H1 (cell line): ENCODE measurements at regions not wholly inside any gene's neighbourhood (a gene's known extent, or its start where the extent isn't known, plus 50 kb on each side); places are given as distances from the start of the nearest gene placed in this dataset.

ENCODE experiments used
- CTCF ChIA-PET: fragments of 300-600 bp; sonication (Branson Sonifier 250); formaldehyde crosslinking; loops from one replicate; lab custom pipeline; 2021; ENCODE audit not compliant: partially characterized antibody; lab: Charles Lee
- POLR2A ChIA-PET: fragments of 300-600 bp; sonication (Branson Sonifier 250); formaldehyde crosslinking; loops from one replicate; lab custom pipeline; 2021; ENCODE audit warnings: inconsistent platforms; ENCODE audit not compliant: partially characterized antibody; lab: Charles Lee
- DNase-seq, 2 experiments: peaks; one replicate each; pipeline versions ENCODE4 v3.0.0 to v3.0.0-alpha.2; 2010 to 2022; ENCODE audit warnings: low spot score in 2 of 2, low read depth in 1 of 2, mixed read lengths in 1 of 2
- FAIRE-seq: peaks from 2 replicates; lab custom pipeline; 2011; peaks lifted over from hg19 to GRCh38; lab: Jason Lieb, UNC
- H2AFZ ChIP-seq: 2 replicates; pipeline ENCODE4 v1.8.1; 2012; ENCODE audit warnings: low read length, inconsistent platforms
- H2AK5ac ChIP-seq: 2 replicates; pipeline ENCODE4 v1.6.1; 2013; ENCODE audit warnings: low read depth, low read length
- H2BK120ac ChIP-seq: replicated peaks from 2 replicates; pipeline ENCODE3; 2013; ENCODE audit warnings: low read depth, low read length, inconsistent platforms
- H2BK12ac ChIP-seq: 2 replicates; pipeline ENCODE4 v1.6.1; 2013; ENCODE audit warnings: low read depth, low read length
- H2BK15ac ChIP-seq: 2 replicates; pipeline ENCODE4 v1.6.1; 2013; ENCODE audit warnings: low read length
- H2BK20ac ChIP-seq: 2 replicates; pipeline ENCODE4 v1.6.1; 2013; ENCODE audit warnings: low read length
- H2BK5ac ChIP-seq: 2 replicates; pipeline ENCODE4 v1.6.1; 2013; ENCODE audit warnings: low read depth, low read length
- H3K14ac ChIP-seq: 2 replicates; pipeline ENCODE4 v1.6.1; 2013; ENCODE audit warnings: inconsistent platforms; ENCODE audit not compliant: insufficient read length
- H3K18ac ChIP-seq: 2 replicates; pipeline ENCODE4 v1.6.1; 2013; ENCODE audit warnings: low read length; ENCODE audit errors: extremely low read depth
- H3K23ac ChIP-seq: 2 replicates; pipeline ENCODE4 v1.6.1; 2013; ENCODE audit warnings: inconsistent platforms; ENCODE audit not compliant: insufficient read length
- H3K23me2 ChIP-seq: 2 replicates; pipeline ENCODE4 v1.6.1; 2013; ENCODE audit warnings: low read depth, low read length
- H3K27ac ChIP-seq: 2 replicates; pipeline ENCODE4 v1.6.1; 2011; ENCODE audit warnings: low read depth, low read length, inconsistent platforms
- H3K27me3 ChIP-seq, 4 experiments: replicated peaks in 1 of 4; 1 replicate in 1 of 4; 2 replicates in 3 of 4; pipeline versions ENCODE4 v1.6.1 to v1.8.1; 2011 to 2013; ENCODE audit warnings: low read length in 3 of 4, mild to moderate bottlenecking in 3 of 4, inconsistent platforms in 2 of 4, mixed read lengths in 2 of 4, moderate library complexity in 1 of 4; ENCODE audit not compliant: control insufficient read depth in 3 of 4, insufficient read depth in 3 of 4; ENCODE audit errors: extremely low read depth in 1 of 4
- H3K36me3 ChIP-seq, 4 experiments: 2 replicates each; pipeline versions ENCODE4 v1.6.1 to v1.8.1; 2011 to 2013; ENCODE audit warnings: mild to moderate bottlenecking in 4 of 4, low read length in 3 of 4, moderate library complexity in 2 of 4, control low read depth in 1 of 4, inconsistent platforms in 1 of 4; ENCODE audit not compliant: insufficient read depth in 4 of 4, control insufficient read depth in 2 of 4
- H3K4ac ChIP-seq: replicated peaks from 2 replicates; pipeline ENCODE3; 2013; ENCODE audit warnings: low read length, low read depth, mixed read lengths, inconsistent platforms; ENCODE audit not compliant: insufficient read length
- H3K4me1 ChIP-seq, 4 experiments: replicated peaks in 1 of 4; 1 replicate in 1 of 4; 2 replicates in 3 of 4; pipeline versions ENCODE4 v1.6.1 to v1.8.1; 2011 to 2013; ENCODE audit warnings: low read length in 3 of 4, inconsistent platforms in 2 of 4, mixed read lengths in 1 of 4; ENCODE audit not compliant: insufficient read depth in 4 of 4, control insufficient read depth in 3 of 4
- H3K4me2 ChIP-seq, 2 experiments: 2 replicates each; pipeline versions ENCODE4 v1.6.1 to v1.8.1; 2011 to 2013; ENCODE audit warnings: low read depth in 2 of 2, low read length in 2 of 2, control low read depth in 1 of 2, inconsistent platforms in 1 of 2, mild to moderate bottlenecking in 1 of 2; ENCODE audit not compliant: insufficient read depth in 1 of 2
- H3K4me3 ChIP-seq, 4 experiments: fragments of 200-600, 300-600 bp in 1 of 4; sonication (generic), shearing (Covaris generic), sonication (Bioruptor Twin) in 1 of 4; 2 replicates each; pipeline versions ENCODE4 v1.5.1 to v1.8.1; 2011 to 2016; ENCODE audit warnings: low read length in 4 of 4, low read depth in 3 of 4, control low read depth in 2 of 4, inconsistent platforms in 2 of 4, mild to moderate bottlenecking in 2 of 4, mixed read lengths in 1 of 4, moderate library complexity in 1 of 4; ENCODE audit not compliant: insufficient read depth in 2 of 4; ENCODE audit errors: extremely low read depth in 1 of 4
- H3K56ac ChIP-seq: replicated peaks from 2 replicates; pipeline ENCODE3; 2013; ENCODE audit warnings: low read depth, mild to moderate bottlenecking, mixed read lengths, low read length, inconsistent platforms; ENCODE audit not compliant: insufficient read length
- H3K79me1 ChIP-seq: 2 replicates; pipeline ENCODE4 v1.6.1; 2013; ENCODE audit warnings: low read depth, low read length, control low read depth
- H3K79me2 ChIP-seq, 2 experiments: 2 replicates each; pipeline versions ENCODE4 v1.6.1 to v1.8.1; 2012 to 2013; ENCODE audit warnings: low read length in 2 of 2, mild to moderate bottlenecking in 2 of 2, inconsistent platforms in 1 of 2; ENCODE audit not compliant: insufficient read depth in 2 of 2, control insufficient read depth in 1 of 2
- H3K9ac ChIP-seq, 4 experiments: replicated peaks in 1 of 4; 1 replicate in 1 of 4; 2 replicates in 3 of 4; pipeline versions ENCODE4 v1.6.1 to v1.8.1; 2011 to 2013; ENCODE audit warnings: low read depth in 3 of 4, low read length in 3 of 4, control low read depth in 2 of 4, mild to moderate bottlenecking in 2 of 4, moderate library complexity in 2 of 4, inconsistent platforms in 1 of 4; ENCODE audit errors: extremely low read depth in 1 of 4
- H3K9me3 ChIP-seq, 2 experiments: 2 replicates each; pipeline versions ENCODE4 v1.6.1 to v1.8.1; 2012 to 2013; ENCODE audit warnings: mild to moderate bottlenecking in 2 of 2, moderate library complexity in 2 of 2, control low read depth in 1 of 2, inconsistent platforms in 1 of 2, low read depth in 1 of 2, low read length in 1 of 2, mixed read lengths in 1 of 2; ENCODE audit not compliant: insufficient read depth in 2 of 2
- H4K20me1 ChIP-seq, 2 experiments: replicated peaks in 1 of 2; 2 replicates each; pipeline versions ENCODE3 to v1.8.1; 2011 to 2013; ENCODE audit warnings: inconsistent platforms in 2 of 2, low read length in 2 of 2, mild to moderate bottlenecking in 1 of 2; ENCODE audit not compliant: insufficient read depth in 2 of 2, control insufficient read depth in 1 of 2
- H4K5ac ChIP-seq: 2 replicates; pipeline ENCODE4 v1.6.1; 2013; ENCODE audit warnings: low read length, low read depth, mixed read lengths, inconsistent platforms; ENCODE audit not compliant: insufficient read length
- H4K8ac ChIP-seq: 2 replicates; pipeline ENCODE4 v1.8.0; 2013; ENCODE audit warnings: mild to moderate bottlenecking, moderate library complexity, low read length, inconsistent platforms; ENCODE audit not compliant: insufficient read depth; ENCODE audit errors: extremely low read depth
- H4K91ac ChIP-seq: replicated peaks from 2 replicates; pipeline ENCODE3; 2013; ENCODE audit warnings: low read length, mixed read lengths, inconsistent platforms; ENCODE audit not compliant: insufficient read length
- CTCF ChIP-seq, 3 experiments: IDR thresholded peaks; 1 replicate in 2 of 3; 2 replicates in 1 of 3; pipeline versions ENCODE4 v1.5.1 to v1.6.1; 2011; ENCODE audit warnings: low read length in 3 of 3, mild to moderate bottlenecking in 3 of 3, inconsistent platforms in 2 of 3, low read depth in 1 of 3, moderate library complexity in 1 of 3; ENCODE audit not compliant: insufficient read depth in 1 of 3; ENCODE audit errors: control extremely low read depth in 1 of 3
- HDAC2 ChIP-seq, 2 experiments: fragments of 300-600 bp in 1 of 2; sonication (generic) in 1 of 2; IDR thresholded peaks; 2 replicates each; pipeline ENCODE4 v1.6.1; 2011 to 2012; ENCODE audit warnings: low read depth in 2 of 2, low read length in 2 of 2, mild to moderate bottlenecking in 2 of 2, moderate library complexity in 2 of 2, borderline replicate concordance in 1 of 2, inconsistent platforms in 1 of 2
- JUN ChIP-seq: IDR thresholded peaks from 2 replicates; pipeline ENCODE4 v1.6.1; 2011; ENCODE audit warnings: low read depth, mild to moderate bottlenecking, improper control_type of control experiment, low read length
- JUND ChIP-seq: IDR thresholded peaks from 2 replicates; pipeline ENCODE4 v1.6.1; 2011; ENCODE audit warnings: mild to moderate bottlenecking, improper control_type of control experiment, low read length
- NRF1 ChIP-seq: IDR thresholded peaks from 2 replicates; pipeline ENCODE4 v1.6.1; 2011; ENCODE audit warnings: mild to moderate bottlenecking, low read depth, low read length, improper control_type of control experiment
- PHF8 ChIP-seq: fragments of 200-600 bp; sonication (generic); conservative IDR thresholded peaks from 2 replicates; pipeline ENCODE4 v1.7.1; 2012; ENCODE audit warnings: low read depth, mild to moderate bottlenecking, inconsistent platforms, low read length, moderate library complexity
- RAD21 ChIP-seq, 2 experiments: IDR thresholded peaks in 1 of 2; conservative IDR thresholded peaks in 1 of 2; 2 replicates each; pipeline ENCODE4 v1.6.1; 2011; ENCODE audit warnings: low read depth in 2 of 2, low read length in 2 of 2, improper control_type of control experiment in 1 of 2, inconsistent platforms in 1 of 2, mild to moderate bottlenecking in 1 of 2, moderate library complexity in 1 of 2
- SP2 ChIP-seq: IDR thresholded peaks from 2 replicates; pipeline ENCODE4 v1.6.1; 2012; ENCODE audit warnings: mild to moderate bottlenecking, low read length, inconsistent platforms
- SP4 ChIP-seq: IDR thresholded peaks from 2 replicates; pipeline ENCODE4 v1.6.1; 2012; ENCODE audit warnings: low read length, inconsistent platforms
- WGBS, 2 experiments: shearing (Covaris generic) in 1 of 2; methylation state at CpG; one replicate each; pipeline versions ENCODE4 v1.1.6 to v1.1.7; 2013 to 2015; ENCODE audit warnings: low lambda C conversion rate in 2 of 2, mixed read lengths in 2 of 2, inconsistent platforms in 1 of 2, low coverage in 1 of 2, missing lambda C conversion rate in 1 of 2; ENCODE audit not compliant: insufficient replicate concordance in 2 of 2, insufficient coverage in 1 of 2, insufficient read length in 1 of 2; ENCODE audit errors: extremely low coverage in 1 of 2, missing lambda C conversion rate in 1 of 2; 5-methylcytosine and 5-hydroxymethylcytosine counted together

DNA sequence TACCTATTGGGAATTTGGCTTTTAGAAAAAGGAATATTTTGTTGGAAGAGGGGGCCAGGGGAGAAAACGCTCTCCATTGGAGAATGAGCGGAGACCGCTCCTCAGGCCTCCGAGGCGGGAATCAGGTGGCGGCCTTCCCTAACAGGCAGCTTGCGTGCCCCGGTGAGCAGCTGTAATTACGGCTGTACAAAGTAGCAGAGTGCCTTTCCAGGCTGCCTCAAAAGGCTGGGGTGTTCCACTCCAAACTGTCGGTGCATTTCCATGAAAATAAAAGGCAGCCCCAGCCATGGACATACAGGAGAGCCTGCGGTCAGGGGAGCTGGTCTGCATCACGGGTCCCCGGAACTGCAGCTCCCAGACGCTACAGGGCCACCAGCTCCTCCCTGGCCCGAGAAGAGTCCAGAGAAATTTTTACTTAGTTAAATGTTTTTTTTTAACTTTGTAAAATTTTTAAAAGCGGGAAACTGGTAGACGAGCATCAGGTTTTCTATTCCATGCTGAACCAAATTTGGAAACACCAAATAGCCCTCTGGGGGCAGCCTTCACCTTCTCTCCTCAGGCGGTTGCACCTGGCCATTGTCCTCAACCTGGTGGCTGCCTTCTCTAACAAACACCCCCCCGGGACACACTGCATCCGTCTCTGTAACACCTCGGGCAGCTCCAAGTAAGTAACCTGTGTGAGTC lies 209.3 kb upstream of the SALL3 start:
- Histone ChIP-seq H2AK5ac (no peak overlapping the region), H3K9me3 (no peaks in the 10 kb centered on the region), H2BK15ac (0 out of 2 replicates have a peak overlapping the region, but pooled peaks have one; percentile 46), H3K4ac (no peak overlapping the region), H3K4me3 (no peak overlapping the region), H3K79me1 (no peaks in the 10 kb centered on the region), H3K27ac (no peak overlapping the region), H2BK120ac (no peak overlapping the region), H3K9ac (no peak overlapping the region), H4K8ac (peak overlapping the region; percentile 83; the same call in 1 of the 2 replicates), H3K56ac (no peak overlapping the region), H3K4me2 (no peak overlapping the region), H3K79me2 (no peaks in the 10 kb centered on the region), H3K27me3 (no peaks in the 10 kb centered on the region; a peak in 1 of 7 replicates), H2AFZ (no peak overlapping the region), H3K36me3 (no peaks in the 10 kb centered on the region), H3K4me1 (peaks cover 0 to 26% (median 5%) of the 10 kb centered on the region in 4 experiments; a peak in 4 of 7 replicates), H2BK12ac (no peak overlapping the region), H2BK5ac (no peak overlapping the region), H4K91ac (no peak overlapping the region), H4K5ac (no peak overlapping the region), H3K14ac (no peak overlapping the region), H2BK20ac (no peak overlapping the region), H3K18ac (no peak overlapping the region), H3K23ac (no peak overlapping the region), H3K23me2 (no peaks in the 10 kb centered on the region), H4K20me1 (no peaks in the 10 kb centered on the region)
- TF ChIP-seq SP4 (no peak), RAD21 (IDR thresholded peaks at IDR 0.05 in 1 of 2, conservative IDR thresholded peaks at IDR 0.05 in 1 of 2; ENCODE audit: low read depth in 2 of 2, low read length in 2 of 2) (peak; percentile 44 to 54), NRF1 (no peak), PHF8 (no peak), JUN (no peak), JUND (no peak), CTCF (IDR thresholded peaks at IDR 0.05; ENCODE audit: control extremely low read depth in 1 of 3, insufficient read depth in 1 of 3, low read depth in 1 of 3, low read length in 3 of 3) (peak; percentile 32 to 34 (median 33)), SP2 (no peak), HDAC2 (IDR thresholded peaks at IDR 0.05; ENCODE audit: borderline replicate concordance in 1 of 2, low read depth in 2 of 2, low read length in 2 of 2) (no peak)
- FAIRE-seq (no peak), DNase-seq (no peak)
- WGBS, 2 experiments = 77% methylated on average over 21 of the region's 21 CpGs; no CpG with 5 or more reads in 1 of the 2 experiments
- CTCF ChIA-PET = interaction anchor here (0.6 to 1.9 kb wide), 9 partner anchors 10 to 405 kb away, joined by 3 to 6 read pairs (median 3); no protein-coding TSS in a partner anchor
- POLR2A ChIA-PET = interaction anchor here (0.7 kb wide), 1 partner anchor 1004 kb away, joined by 3 read pairs; no protein-coding TSS in a partner anchor
